GM23338 (cell line): ENCODE measurements at regions not wholly inside any gene's neighbourhood (a gene's known extent, or its start where the extent isn't known, plus 50 kb on each side); places are given as distances from the start of the nearest gene placed in this dataset.

Experiments
- ATAC-seq: fragments of 200-7000 bp; cut with Tn5 transposase; 3 replicates; pipeline ENCODE4 v1.9.1; 2020
- DNase-seq: peaks from one replicate; pipeline ENCODE4 v3.0.0-alpha.2; 2015; ENCODE audit warnings: low spot score
- H2AFZ ChIP-seq: fragments of 200-600 bp; sonication (generic); 2 replicates; pipeline ENCODE4 v1.8.0; 2016; ENCODE audit warnings: antibody characterized with exemption, mild to moderate bottlenecking, moderate library complexity
- H3F3A ChIP-seq: fragments of 200-600 bp; sonication (generic); replicated peaks from 2 replicates; pipeline ENCODE4 v1.8.0; 2017; ENCODE audit warnings: antibody characterized with exemption, mixed run types, low read depth
- H3K27ac ChIP-seq: fragments of 200-600 bp; sonication (generic); 2 replicates; pipeline ENCODE4 v1.6.1; 2016; ENCODE audit warnings: low read depth
- H3K27me3 ChIP-seq: fragments of 200-600 bp; sonication (generic); 2 replicates; pipeline ENCODE4 v1.8.0; 2016; ENCODE audit warnings: mild to moderate bottlenecking, mixed run types, moderate library complexity; ENCODE audit not compliant: insufficient read depth
- H3K36me3 ChIP-seq: fragments of 200-600 bp; sonication (generic); 2 replicates; pipeline ENCODE4 v1.8.0; 2016; ENCODE audit warnings: mild to moderate bottlenecking; ENCODE audit not compliant: insufficient read depth
- H3K4me1 ChIP-seq: fragments of 200-600 bp; sonication (generic); 2 replicates; pipeline ENCODE4 v1.8.0; 2016; ENCODE audit warnings: mild to moderate bottlenecking, moderate library complexity; ENCODE audit not compliant: insufficient read depth
- H3K4me2 ChIP-seq: fragments of 200-600 bp; sonication (generic); 2 replicates; pipeline ENCODE4 v1.7.1; 2017; ENCODE audit warnings: mixed run types
- H3K4me3 ChIP-seq: fragments of 200-600 bp; sonication (generic); 2 replicates; pipeline ENCODE4 v1.6.1; 2016; ENCODE audit warnings: mixed run types
- H3K79me2 ChIP-seq: fragments of 200-600 bp; sonication (generic); replicated peaks from 2 replicates; pipeline ENCODE4 v1.8.0; 2017; ENCODE audit warnings: mild to moderate bottlenecking; ENCODE audit not compliant: insufficient read depth
- H3K9me2 ChIP-seq: fragments of 200-600 bp; sonication (generic); 2 replicates; pipeline ENCODE4 v1.8.0; 2017; ENCODE audit not compliant: insufficient read depth
- H4K20me1 ChIP-seq: fragments of 200-600 bp; sonication (generic); replicated peaks from 2 replicates; pipeline ENCODE4 v1.8.0; 2017; ENCODE audit warnings: mild to moderate bottlenecking; ENCODE audit not compliant: insufficient read depth
- H3K27ac Mint-ChIP-seq: 2 replicates; pipeline ENCODE4 v1.8.0; 2020; ENCODE audit warnings: inconsistent platforms, mild to moderate bottlenecking, moderate library complexity, mixed read lengths
- H3K27me3 Mint-ChIP-seq: 3 replicates; pipeline ENCODE4 v1.8.0; 2022; ENCODE audit warnings: low read depth, mild to moderate bottlenecking, moderate library complexity, mixed read lengths, inconsistent platforms; ENCODE audit not compliant: insufficient read depth, poor library complexity
- H3K36me3 Mint-ChIP-seq: 3 replicates; pipeline ENCODE4 v1.8.0; 2021; ENCODE audit warnings: low read depth, mild to moderate bottlenecking, inconsistent platforms, moderate library complexity, mixed read lengths
- H3K4me1 Mint-ChIP-seq: 3 replicates; pipeline ENCODE4 v1.8.0; 2020; ENCODE audit warnings: mild to moderate bottlenecking, inconsistent platforms, mixed read lengths
- H3K4me3 Mint-ChIP-seq: 3 replicates; pipeline ENCODE4 v1.8.0; 2021; ENCODE audit warnings: moderate library complexity, mild to moderate bottlenecking, inconsistent platforms, mixed read lengths
- H3K9me3 Mint-ChIP-seq: 3 replicates; pipeline ENCODE4 v1.8.0; 2020; ENCODE audit warnings: moderate library complexity, mild to moderate bottlenecking, inconsistent platforms, mixed read lengths
- CREB1 ChIP-seq: fragments of 250-450 bp; sonication (Bioruptor Pico); IDR thresholded peaks from 2 replicates; pipeline ENCODE4 v1.5.0; 2020; ENCODE audit warnings: low read depth, mild to moderate bottlenecking, moderate library complexity
- CTCF ChIP-seq, 2 experiments: fragments of 200-600 bp in 1 of 2; sonication (generic) in 1 of 2; conservative IDR thresholded peaks; 2 replicates each; pipeline versions ENCODE4 v1.5.1 to v1.6.1; 2016 to 2017; ENCODE audit warnings: antibody characterized with exemption in 2 of 2, low read depth in 2 of 2, mild to moderate bottlenecking in 2 of 2, moderate library complexity in 1 of 2
- ETS1 ChIP-seq: IDR thresholded peaks from 2 replicates; pipeline ENCODE4 v1.6.1; 2016; ENCODE audit warnings: antibody characterized with exemption
- POLR2AphosphoS5 ChIP-seq: IDR thresholded peaks from 2 replicates; pipeline ENCODE4 v1.6.1; 2016; ENCODE audit warnings: antibody characterized with exemption, low read depth
- REST ChIP-seq: IDR thresholded peaks from one replicate; pipeline ENCODE4 v1.6.1; 2018; ENCODE audit warnings: antibody characterized with exemption; ENCODE audit not compliant: unreplicated experiment
- ZNF331 ChIP-seq: fragments of 250-450 bp; sonication (Bioruptor Pico); IDR thresholded peaks from 2 replicates; pipeline ENCODE4 v1.5.0; 2020; ENCODE audit warnings: low read depth, mild to moderate bottlenecking, moderate library complexity
- ZNF462 ChIP-seq: fragments of 250-450 bp; sonication (Bioruptor Pico); IDR thresholded peaks from 2 replicates; pipeline ENCODE4 v1.5.0; 2020; ENCODE audit warnings: mild to moderate bottlenecking, moderate library complexity

GRCh38 chr13:44810061-44810840 is 179.0 kb downstream of the NUFIP1 start:
- Mint-ChIP-seq H3K36me3 (no peaks in the 10 kb centered on the region), H3K4me3 (no peak overlapping the region), H3K4me1 (peaks cover 2% of the 10 kb centered on the region; the same call in 1 of the 3 replicates), H3K27ac (no peak overlapping the region), H3K9me3 (no peaks in the 10 kb centered on the region; the same call in 2 of the 3 replicates), H3K27me3 (peaks cover 4% of the 10 kb centered on the region)
- Histone ChIP-seq H3K27me3 (no peaks in the 10 kb centered on the region), H3K9me2 (no peaks in the 10 kb centered on the region), H4K20me1 (no peaks in the 10 kb centered on the region), H3K79me2 (no peaks in the 10 kb centered on the region), H3K27ac (no peak overlapping the region), H3F3A (no peaks in the 10 kb centered on the region), H3K4me1 (no peaks in the 10 kb centered on the region), H3K36me3 (no peaks in the 10 kb centered on the region), H3K4me3 (no peak overlapping the region), H3K4me2 (no peak overlapping the region), H2AFZ (no peak overlapping the region)
- ATAC-seq (no peak), DNase-seq (no peak)
- TF ChIP-seq ZNF462 (CRISPR knock-in tag) (no peak), CREB1 (CRISPR knock-in tag) (no peak), CTCF (conservative IDR thresholded peaks at IDR 0.05; ENCODE audit: low read depth in 2 of 2) (no peak), REST (no peak), POLR2AphosphoS5 (no peak), ZNF331 (CRISPR knock-in tag) (no peak), ETS1 (no peak)
